SW480 (cell line): ENCODE measurements at regions not wholly inside any gene's neighbourhood (a gene's known extent, or its start where the extent isn't known, plus 50 kb on each side); places are given as distances from the start of the nearest gene placed in this dataset.

ENCODE experiments used
- DNase-seq: peaks from one replicate; pipeline ENCODE4 v3.0.0-alpha.2; 2016; ENCODE audit warnings: low spot score

GRCh38 chr4:13126976-13127910 is 356.9 kb downstream of the RAB28 start:
- no peak for DNase-seq

- DNase-seq = no peak
These were observed 365.5 kb downstream of the RAB28 start for GRCh38 chr4:13118633-13119032.

GRCh38 chr4:13117185-13117584 is 367.0 kb downstream of the RAB28 start:
- no peak for DNase-seq

- no peak for DNase-seq
These were observed 372.1 kb downstream of the RAB28 start for GRCh38 chr4:13112030-13112429.

GRCh38 chr4:13109536-13109935 is 374.6 kb downstream of the RAB28 start:
- DNase-seq = no peak

GRCh38 chr4:13108096-13108495 is 376.0 kb downstream of the RAB28 start:
- no peak for DNase-seq

- DNase-seq = no peak
These were observed 380.6 kb downstream of the RAB28 start for GRCh38 chr4:13103382-13104015.

- no peak for DNase-seq
These were observed 381.9 kb downstream of the RAB28 start for GRCh38 chr4:13102092-13102742.

- DNase-seq = no peak
These were observed 386.2 kb downstream of the RAB28 start for GRCh38 chr4:13097971-13098370.

- DNase-seq = no peak
These were observed 388.4 kb downstream of the RAB28 start for GRCh38 chr4:13095722-13096121.

- no peak for DNase-seq
These were observed 391.0 kb downstream of the RAB28 start for GRCh38 chr4:13093170-13093569.

- DNase-seq = no peak
These were observed 391.4 kb downstream of the RAB28 start for GRCh38 chr4:13092702-13093101.

- DNase-seq = no peak
These were observed 394.5 kb downstream of the RAB28 start for GRCh38 chr4:13089659-13089998.

GRCh38 chr4:13088726-13089658 is 395.1 kb downstream of the RAB28 start:
- no peak for DNase-seq

- no peak for DNase-seq
These were observed 397.1 kb downstream of the RAB28 start for GRCh38 chr4:13087041-13087440.

- DNase-seq = no peak
These were observed 399.9 kb downstream of the RAB28 start for GRCh38 chr4:13084210-13084609.

- DNase-seq = no peak
These were observed 402.3 kb downstream of the RAB28 start for GRCh38 chr4:13081830-13082229.

GRCh38 chr4:13067077-13067476 is 417.1 kb downstream of the RAB28 start:
- DNase-seq = no peak

- DNase-seq = peak; percentile 10
These were observed 425.1 kb downstream of the RAB28 start for GRCh38 chr4:13059019-13059418.

- DNase-seq = no peak
These were observed 427.4 kb downstream of the RAB28 start for GRCh38 chr4:13056630-13057189.

GRCh38 chr4:13054420-13054970 is 429.6 kb downstream of the RAB28 start:
- no peak for DNase-seq
